H9 (cell line): ENCODE measurements at regions not wholly inside any gene's neighbourhood (a gene's known extent, or its start where the extent isn't known, plus 50 kb on each side); places are given as distances from the start of the nearest gene placed in this dataset.

Experiments
- DNase-seq: peaks from one replicate; pipeline ENCODE4 v3.0.0-alpha.2; 2017
- H2AFZ ChIP-seq: one replicate; pipeline ENCODE4 v1.6.1; 2013; ENCODE audit warnings: mild to moderate bottlenecking, low read length, control low read depth, moderate library complexity
- H2AK5ac ChIP-seq: 2 replicates; pipeline ENCODE4 v1.6.1; 2013; ENCODE audit warnings: low read length, control low read depth, mixed read lengths; ENCODE audit not compliant: insufficient read length
- H2BK120ac ChIP-seq: one replicate; pipeline ENCODE4 v1.6.1; 2013; ENCODE audit warnings: low read depth, mild to moderate bottlenecking, low read length, control low read depth, inconsistent platforms; ENCODE audit not compliant: poor library complexity, severe bottlenecking
- H2BK12ac ChIP-seq: 2 replicates; pipeline ENCODE4 v1.6.1; 2013; ENCODE audit warnings: low read length, control low read depth, mixed read lengths, low read depth; ENCODE audit not compliant: insufficient read length
- H2BK15ac ChIP-seq: 2 replicates; pipeline ENCODE4 v1.6.1; 2013; ENCODE audit warnings: low read depth, low read length, control low read depth
- H2BK20ac ChIP-seq: one replicate; pipeline ENCODE4 v1.6.1; 2013; ENCODE audit warnings: low read depth, mild to moderate bottlenecking, low read length, control low read depth, inconsistent platforms; ENCODE audit not compliant: poor library complexity, severe bottlenecking
- H2BK5ac ChIP-seq: 2 replicates; pipeline ENCODE4 v1.6.1; 2013; ENCODE audit warnings: low read length, control low read depth, mixed read lengths; ENCODE audit not compliant: insufficient read length
- H3K14ac ChIP-seq: 2 replicates; pipeline ENCODE4 v1.6.1; 2013; ENCODE audit warnings: low read length, control low read depth; ENCODE audit not compliant: insufficient read depth
- H3K18ac ChIP-seq: 2 replicates; pipeline ENCODE4 v1.6.1; 2013; ENCODE audit warnings: low read depth, mild to moderate bottlenecking, mixed read lengths, low read length, control low read depth; ENCODE audit not compliant: insufficient read length
- H3K23ac ChIP-seq: 2 replicates; pipeline ENCODE4 v1.6.1; 2013; ENCODE audit warnings: low read length, control low read depth, mixed read lengths, low read depth; ENCODE audit not compliant: insufficient read length
- H3K23me2 ChIP-seq: 2 replicates; pipeline ENCODE4 v1.6.1; 2013; ENCODE audit warnings: low read depth, mild to moderate bottlenecking, mixed read lengths, low read length, control low read depth; ENCODE audit not compliant: insufficient read length, poor library complexity, severe bottlenecking
- H3K27ac ChIP-seq: 2 replicates; pipeline ENCODE4 v1.5.1; 2013; ENCODE audit warnings: low read length, control low read depth, mixed read lengths, low read depth; ENCODE audit not compliant: insufficient read length
- H3K27me3 ChIP-seq: 2 replicates; pipeline ENCODE4 v1.6.1; 2013; ENCODE audit warnings: low read length, control low read depth, inconsistent platforms; ENCODE audit not compliant: insufficient read depth
- H3K4ac ChIP-seq: 2 replicates; pipeline ENCODE4 v1.6.1; 2013; ENCODE audit warnings: low read depth, mild to moderate bottlenecking, control low read depth, inconsistent platforms, low read length, moderate library complexity
- H3K4me1 ChIP-seq: 2 replicates; pipeline ENCODE4 v1.6.1; 2013; ENCODE audit warnings: low read length, control low read depth, inconsistent platforms; ENCODE audit not compliant: insufficient read depth
- H3K4me2 ChIP-seq: 2 replicates; pipeline ENCODE4 v1.6.1; 2013; ENCODE audit warnings: low read length, control low read depth, mixed read lengths; ENCODE audit not compliant: insufficient read length, insufficient read depth
- H3K56ac ChIP-seq: 2 replicates; pipeline ENCODE4 v1.6.1; 2013; ENCODE audit warnings: low read depth, mild to moderate bottlenecking, mixed read lengths, low read length, control low read depth; ENCODE audit not compliant: insufficient read length
- H3K79me1 ChIP-seq: 2 replicates; pipeline ENCODE4 v1.6.1; 2013; ENCODE audit warnings: low read depth, mild to moderate bottlenecking, moderate library complexity, low read length, control low read depth, inconsistent platforms; ENCODE audit not compliant: insufficient read depth, poor library complexity, severe bottlenecking
- H3K79me2 ChIP-seq: 2 replicates; pipeline ENCODE4 v1.6.1; 2013; ENCODE audit warnings: low read length, control low read depth, inconsistent platforms; ENCODE audit not compliant: insufficient read depth
- H3K9ac ChIP-seq: 2 replicates; pipeline ENCODE4 v1.6.1; 2013; ENCODE audit warnings: low read length, control low read depth, mixed read lengths; ENCODE audit not compliant: insufficient read length; ENCODE audit errors: extremely low read depth
- H3K9me3 ChIP-seq: one replicate; pipeline ENCODE4 v1.6.1; 2013; ENCODE audit warnings: low read depth, low read length, inconsistent platforms; ENCODE audit not compliant: control insufficient read depth
- H3T11ph ChIP-seq: one replicate; pipeline ENCODE4 v1.6.1; 2013; ENCODE audit warnings: mild to moderate bottlenecking, low read length, control low read depth, inconsistent platforms
- H4K20me1 ChIP-seq: one replicate; pipeline ENCODE4 v1.6.1; 2013; ENCODE audit not compliant: control insufficient read depth, insufficient read length, insufficient read depth
- H4K5ac ChIP-seq: 2 replicates; pipeline ENCODE4 v1.6.1; 2013; ENCODE audit warnings: low read depth, mild to moderate bottlenecking, mixed read lengths, low read length, control low read depth; ENCODE audit not compliant: insufficient read length
- H4K8ac ChIP-seq: replicated peaks from 2 replicates; pipeline ENCODE4 v1.6.1; 2013; ENCODE audit warnings: low read length, control low read depth, mixed read lengths, low read depth; ENCODE audit not compliant: insufficient read length
- H4K91ac ChIP-seq: 2 replicates; pipeline ENCODE4 v1.6.1; 2013; ENCODE audit warnings: low read depth, mild to moderate bottlenecking, moderate library complexity, mixed read lengths, low read length, control low read depth; ENCODE audit not compliant: insufficient read length
- H3K27ac Mint-ChIP-seq, 3 experiments: 2 replicates in 2 of 3; 3 replicates in 1 of 3; pipeline ENCODE4 v1.8.0; 2020 to 2021; ENCODE audit warnings: mixed read lengths in 3 of 3, mild to moderate bottlenecking in 1 of 3, moderate library complexity in 1 of 3
- H3K27me3 Mint-ChIP-seq: 2 replicates; pipeline ENCODE4 v1.8.0; 2021; ENCODE audit warnings: low read depth, mild to moderate bottlenecking, moderate library complexity, mixed read lengths
- H3K36me3 Mint-ChIP-seq, 3 experiments: 2 replicates in 2 of 3; 3 replicates in 1 of 3; pipeline ENCODE4 v1.8.0; 2020 to 2021; ENCODE audit warnings: low read depth in 3 of 3, mixed read lengths in 3 of 3; ENCODE audit not compliant: insufficient read depth in 1 of 3
- H3K4me1 Mint-ChIP-seq, 2 experiments: 2 replicates each; pipeline ENCODE4 v1.8.0; 2020; ENCODE audit warnings: mixed read lengths in 2 of 2
- H3K4me3 Mint-ChIP-seq, 2 experiments: 2 replicates in 1 of 2; 3 replicates in 1 of 2; pipeline ENCODE4 v1.8.0; 2020 to 2021; ENCODE audit warnings: mild to moderate bottlenecking in 2 of 2, mixed read lengths in 2 of 2, moderate library complexity in 1 of 2
- H3K9me3 Mint-ChIP-seq, 2 experiments: 2 replicates in 1 of 2; 3 replicates in 1 of 2; pipeline ENCODE4 v1.8.0; 2020; ENCODE audit warnings: mild to moderate bottlenecking in 2 of 2, mixed read lengths in 2 of 2, moderate library complexity in 1 of 2
- WGBS: extraction: QIAGEN DNeasy Blood & Tissue Kit; methylation state at CpG from one replicate; pipeline ENCODE4 v1.1.7; 2013; ENCODE audit warnings: missing lambda C conversion rate, low lambda C conversion rate, mixed read lengths; ENCODE audit not compliant: insufficient read length; ENCODE audit errors: extremely low coverage; 5-methylcytosine and 5-hydroxymethylcytosine counted together
- TF ChIP-seq, protein P1 (sequence below): fragments of 200-600 bp; sonication (generic); conservative IDR thresholded peaks from 3 replicates; pipeline ENCODE4 v1.8.0; 2021; ENCODE audit warnings: antibody characterized with exemption, mild to moderate bottlenecking

- Histone ChIP-seq H3K9ac (no peak overlapping the region), H2AK5ac (no peak overlapping the region), H3K18ac (no peak overlapping the region)
Measured at GRCh38 chr5:152844713-152845112, 439.6 kb upstream of the NMUR2 start.

More at GRCh38 chr5:152844713-152845112, 439.6 kb upstream of the NMUR2 start:
- no peak overlapping the region for H3K27ac ChIP-seq
- no peak for DNase-seq
- Mint-ChIP-seq H3K4me1 (no peaks in the 10 kb centered on the region), H3K36me3 (no peaks in the 10 kb centered on the region), H3K4me3 (no peak overlapping the region), H3K9me3 (no peaks in the 10 kb centered on the region; a peak in 1 of 5 replicates), H3K27ac (no peak overlapping the region), H3K27me3 (no peaks in the 10 kb centered on the region)
- H2BK120ac ChIP-seq: no peak overlapping the region
- H4K8ac ChIP-seq: no peak overlapping the region
- H2AFZ ChIP-seq: no peak overlapping the region
- H4K20me1 ChIP-seq: no peaks in the 10 kb centered on the region
- H3K14ac ChIP-seq: no peak overlapping the region
- H3K27me3 ChIP-seq: no peaks in the 10 kb centered on the region
- H4K5ac ChIP-seq: no peak overlapping the region
- H3K23ac ChIP-seq: no peak overlapping the region
- no CpG with 5 or more reads among the region's 1 CpG for WGBS
- no peaks in the 10 kb centered on the region for H3K4me1 ChIP-seq
- H3K79me2 ChIP-seq: no peaks in the 10 kb centered on the region
- TF ChIP-seq, protein P1, sequence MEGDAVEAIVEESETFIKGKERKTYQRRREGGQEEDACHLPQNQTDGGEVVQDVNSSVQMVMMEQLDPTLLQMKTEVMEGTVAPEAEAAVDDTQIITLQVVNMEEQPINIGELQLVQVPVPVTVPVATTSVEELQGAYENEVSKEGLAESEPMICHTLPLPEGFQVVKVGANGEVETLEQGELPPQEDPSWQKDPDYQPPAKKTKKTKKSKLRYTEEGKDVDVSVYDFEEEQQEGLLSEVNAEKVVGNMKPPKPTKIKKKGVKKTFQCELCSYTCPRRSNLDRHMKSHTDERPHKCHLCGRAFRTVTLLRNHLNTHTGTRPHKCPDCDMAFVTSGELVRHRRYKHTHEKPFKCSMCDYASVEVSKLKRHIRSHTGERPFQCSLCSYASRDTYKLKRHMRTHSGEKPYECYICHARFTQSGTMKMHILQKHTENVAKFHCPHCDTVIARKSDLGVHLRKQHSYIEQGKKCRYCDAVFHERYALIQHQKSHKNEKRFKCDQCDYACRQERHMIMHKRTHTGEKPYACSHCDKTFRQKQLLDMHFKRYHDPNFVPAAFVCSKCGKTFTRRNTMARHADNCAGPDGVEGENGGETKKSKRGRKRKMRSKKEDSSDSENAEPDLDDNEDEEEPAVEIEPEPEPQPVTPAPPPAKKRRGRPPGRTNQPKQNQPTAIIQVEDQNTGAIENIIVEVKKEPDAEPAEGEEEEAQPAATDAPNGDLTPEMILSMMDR: no peak
- H3T11ph ChIP-seq: no peak overlapping the region
- no peak overlapping the region for H4K91ac ChIP-seq
- H2BK20ac ChIP-seq: no peak overlapping the region
- no peak overlapping the region for H3K56ac ChIP-seq
- no peaks in the 10 kb centered on the region for H3K23me2 ChIP-seq
- no peak overlapping the region for H2BK12ac ChIP-seq
- no peak overlapping the region for H2BK15ac ChIP-seq
- no peak overlapping the region for H2BK5ac ChIP-seq
- no peaks in the 10 kb centered on the region for H3K9me3 ChIP-seq
- H3K4me2 ChIP-seq: no peak overlapping the region
- no peak overlapping the region for H3K4ac ChIP-seq
- no peaks in the 10 kb centered on the region for H3K79me1 ChIP-seq
